ENCODE measurements at regions not wholly inside any gene's neighbourhood (a gene's known extent, or its start where the extent isn't known, plus 50 kb on each side); places are given as distances from the start of the nearest gene placed in this dataset.

GRCh38 chr14:87285506-87285905 is 707.5 kb downstream of the GALC start:
- Histone ChIP-seq H3K4me3 (no peak overlapping the region), H3K36me3 (no peaks in the 10 kb centered on the region), H3K4me2 (no peak overlapping the region), H3K27ac (no peak overlapping the region), H3K9ac (no peak overlapping the region), H3K4me1 (no peaks in the 10 kb centered on the region), H3K9me3 (no peaks in the 10 kb centered on the region), H4K20me1 (no peaks in the 10 kb centered on the region), H3K27me3 (no peaks in the 10 kb centered on the region)
- no peak for TF ChIP-seq Cebpa-rat (IDR thresholded peaks at IDR 0.05)

DNA sequence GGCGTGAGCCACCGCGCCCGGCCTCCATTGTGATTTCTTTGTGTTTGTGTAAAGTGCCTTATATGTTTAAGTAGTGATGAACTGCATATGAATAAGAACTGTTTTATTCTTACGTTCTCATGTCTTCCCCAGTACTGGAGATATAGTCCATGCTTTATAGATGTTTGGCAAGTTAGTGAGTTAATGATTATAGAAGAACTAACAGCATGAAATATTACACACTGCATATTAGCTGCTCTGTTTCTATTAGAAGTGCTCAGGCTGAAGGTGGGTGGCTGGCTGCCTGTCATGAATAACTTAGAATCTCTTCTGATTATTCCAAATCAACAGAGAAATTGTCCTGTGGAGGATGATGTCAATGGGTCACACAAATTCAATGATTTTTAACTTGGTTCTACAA is 709.4 kb downstream of the GALC start:
- no peaks in the 10 kb centered on the region for H3K27me3 ChIP-seq
- no peaks in the 10 kb centered on the region for H3K36me3 ChIP-seq
- no peak for TF ChIP-seq Cebpa-rat (IDR thresholded peaks at IDR 0.05)
- no peak overlapping the region for H3K27ac ChIP-seq
- no peaks in the 10 kb centered on the region for H4K20me1 ChIP-seq
- H3K4me2 ChIP-seq, result no peak overlapping the region
- no peaks in the 10 kb centered on the region for H3K9me3 ChIP-seq
- no peak overlapping the region for H3K4me3 ChIP-seq
- no peaks in the 10 kb centered on the region for H3K4me1 ChIP-seq
- H3K9ac ChIP-seq, result no peak overlapping the region

GRCh38 chr14:87282266-87282665 is 710.7 kb downstream of the GALC start:
- TF ChIP-seq Cebpa-rat (IDR thresholded peaks at IDR 0.05), result no peak
- Histone ChIP-seq H3K4me2 (no peak overlapping the region), H3K36me3 (no peaks in the 10 kb centered on the region), H4K20me1 (no peaks in the 10 kb centered on the region), H3K4me1 (no peaks in the 10 kb centered on the region), H3K4me3 (no peak overlapping the region), H3K9ac (no peak overlapping the region), H3K27ac (no peak overlapping the region), H3K27me3 (no peaks in the 10 kb centered on the region), H3K9me3 (no peaks in the 10 kb centered on the region)

GRCh38 chr14:87278415-87278814 is 714.6 kb downstream of the GALC start:
- no peaks in the 10 kb centered on the region for H3K9me3 ChIP-seq
- H3K36me3 ChIP-seq, result no peaks in the 10 kb centered on the region
- no peak overlapping the region for H3K27ac ChIP-seq
- H3K4me3 ChIP-seq, result no peak overlapping the region
- H4K20me1 ChIP-seq, result no peaks in the 10 kb centered on the region
- H3K4me1 ChIP-seq, result no peaks in the 10 kb centered on the region
- H3K27me3 ChIP-seq, result no peaks in the 10 kb centered on the region
- TF ChIP-seq Cebpa-rat (IDR thresholded peaks at IDR 0.05), result no peak
- H3K4me2 ChIP-seq, result no peak overlapping the region
- H3K9ac ChIP-seq, result no peak overlapping the region

GRCh38 chr14:87271331-87271730 is 721.7 kb downstream of the GALC start:
- Histone ChIP-seq H3K27me3 (no peaks in the 10 kb centered on the region), H3K36me3 (no peaks in the 10 kb centered on the region), H3K4me1 (no peaks in the 10 kb centered on the region), H3K4me2 (no peak overlapping the region), H3K9me3 (no peaks in the 10 kb centered on the region), H4K20me1 (no peaks in the 10 kb centered on the region), H3K27ac (no peak overlapping the region), H3K9ac (no peak overlapping the region), H3K4me3 (no peak overlapping the region)
- no peak for TF ChIP-seq Cebpa-rat (IDR thresholded peaks at IDR 0.05)

GRCh38 chr14:87268997-87269396 is 724.0 kb downstream of the GALC start:
- Histone ChIP-seq H3K9ac (no peak overlapping the region), H3K4me2 (no peak overlapping the region), H3K36me3 (no peaks in the 10 kb centered on the region), H3K4me3 (no peak overlapping the region), H3K27me3 (no peaks in the 10 kb centered on the region), H3K27ac (no peak overlapping the region), H4K20me1 (no peaks in the 10 kb centered on the region), H3K9me3 (no peaks in the 10 kb centered on the region), H3K4me1 (no peaks in the 10 kb centered on the region)
- no peak for TF ChIP-seq Cebpa-rat (IDR thresholded peaks at IDR 0.05)

- Histone ChIP-seq H3K4me3 (no peak overlapping the region), H3K27ac (no peak overlapping the region), H3K4me2 (no peak overlapping the region), H3K9ac (no peak overlapping the region), H3K4me1 (no peaks in the 10 kb centered on the region), H4K20me1 (no peaks in the 10 kb centered on the region), H3K9me3 (no peaks in the 10 kb centered on the region), H3K27me3 (no peaks in the 10 kb centered on the region), H3K36me3 (no peaks in the 10 kb centered on the region)
- TF ChIP-seq Cebpa-rat (IDR thresholded peaks at IDR 0.05), result no peak
Observed at GRCh38 chr14:87264796-87265195, 728.2 kb downstream of the GALC start.

DNA sequence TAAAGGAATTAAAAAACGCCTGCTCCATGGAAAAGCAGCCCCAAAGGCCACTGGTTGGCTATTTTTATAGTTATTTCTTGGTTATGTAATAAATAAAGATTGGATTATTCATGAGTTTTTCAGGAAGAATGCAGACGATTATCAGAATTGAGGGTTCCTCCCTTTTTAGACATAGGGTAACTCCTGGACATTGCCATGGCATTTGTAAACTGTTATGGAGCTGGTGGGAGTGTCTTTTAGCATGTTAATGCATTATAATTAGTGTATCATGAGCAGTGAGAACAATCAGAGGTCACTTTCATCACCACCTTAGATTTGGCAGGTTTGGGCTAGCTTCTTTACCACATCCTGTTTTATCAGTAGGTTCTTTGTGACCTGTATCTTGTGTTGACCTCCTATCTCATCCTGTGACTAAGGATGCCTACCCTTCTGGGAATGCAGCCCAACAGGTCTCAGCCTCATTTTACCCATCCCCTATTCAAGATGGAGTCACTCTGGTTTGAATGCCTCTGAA is 728.7 kb downstream of the GALC start:
- no peak for TF ChIP-seq Cebpa-rat (IDR thresholded peaks at IDR 0.05)
- Histone ChIP-seq H3K4me2 (no peak overlapping the region), H3K4me1 (no peaks in the 10 kb centered on the region), H3K27me3 (no peaks in the 10 kb centered on the region), H3K36me3 (no peaks in the 10 kb centered on the region), H3K4me3 (no peak overlapping the region), H3K9ac (no peak overlapping the region), H3K9me3 (no peaks in the 10 kb centered on the region), H4K20me1 (no peaks in the 10 kb centered on the region), H3K27ac (no peak overlapping the region)

DNA sequence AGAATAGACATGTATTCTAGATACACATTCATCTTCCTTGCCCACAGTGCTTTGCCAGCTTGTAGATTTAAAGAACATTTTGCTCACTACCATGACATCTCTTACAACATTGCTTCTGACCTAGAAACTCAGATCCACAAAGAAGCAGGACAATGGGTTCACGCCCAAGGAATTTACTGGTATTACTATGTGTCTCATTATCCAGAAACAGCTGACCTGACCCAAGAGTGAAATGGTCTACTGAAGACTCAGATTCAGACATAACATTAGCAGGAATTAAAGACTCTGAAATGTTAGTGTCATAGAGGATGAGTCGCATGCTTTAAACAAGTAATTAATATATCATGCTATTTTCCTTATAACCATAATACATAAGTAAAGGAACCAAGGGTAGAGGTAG is 731.4 kb downstream of the GALC start:
- Histone ChIP-seq H3K4me1 (no peaks in the 10 kb centered on the region), H3K9ac (no peak overlapping the region), H3K4me3 (no peak overlapping the region), H3K9me3 (no peaks in the 10 kb centered on the region), H4K20me1 (no peaks in the 10 kb centered on the region), H3K4me2 (no peak overlapping the region), H3K27me3 (no peaks in the 10 kb centered on the region), H3K36me3 (no peaks in the 10 kb centered on the region), H3K27ac (no peak overlapping the region)
- no peak for TF ChIP-seq Cebpa-rat (IDR thresholded peaks at IDR 0.05)

DNA sequence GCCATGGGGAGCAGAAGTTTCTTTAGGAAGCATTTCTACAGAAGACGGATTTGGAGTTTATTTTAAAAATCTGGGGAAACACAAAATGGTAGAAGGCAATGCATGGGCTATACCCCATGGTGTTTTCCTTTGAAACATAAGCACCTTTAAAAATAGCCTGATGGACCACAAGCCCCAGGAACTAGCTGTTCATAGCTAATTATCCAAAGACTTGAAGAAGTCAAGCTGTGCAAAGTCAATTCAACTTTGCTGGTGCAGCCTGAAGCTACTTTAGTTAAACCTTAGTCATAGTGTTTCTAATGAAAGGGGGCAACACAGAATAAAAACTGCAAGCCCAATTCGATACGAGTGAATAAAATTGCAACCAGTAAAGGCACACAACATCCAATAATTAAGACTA is 732.5 kb downstream of the GALC start:
- Histone ChIP-seq H3K4me1 (no peaks in the 10 kb centered on the region), H3K9me3 (no peaks in the 10 kb centered on the region), H3K27ac (no peak overlapping the region), H3K9ac (no peak overlapping the region), H4K20me1 (no peaks in the 10 kb centered on the region), H3K27me3 (no peaks in the 10 kb centered on the region), H3K4me3 (no peak overlapping the region), H3K36me3 (no peaks in the 10 kb centered on the region), H3K4me2 (no peak overlapping the region)
- no peak for TF ChIP-seq Cebpa-rat (IDR thresholded peaks at IDR 0.05)

- H3K27ac ChIP-seq, result no peak overlapping the region
- H3K27me3 ChIP-seq, result no peaks in the 10 kb centered on the region
- no peak overlapping the region for H3K4me2 ChIP-seq
- H3K36me3 ChIP-seq, result no peaks in the 10 kb centered on the region
- no peak overlapping the region for H3K9ac ChIP-seq
- no peaks in the 10 kb centered on the region for H3K4me1 ChIP-seq
- no peaks in the 10 kb centered on the region for H4K20me1 ChIP-seq
- TF ChIP-seq Cebpa-rat (IDR thresholded peaks at IDR 0.05), result no peak
- H3K9me3 ChIP-seq, result no peaks in the 10 kb centered on the region
- H3K4me3 ChIP-seq, result no peak overlapping the region
Observed at GRCh38 chr14:87257421-87257820, 735.6 kb downstream of the GALC start.

All from BLaER1 (cell line).